Chondrocyte (in vitro differentiated cells): ENCODE measurements at regions not wholly inside any gene's neighbourhood (a gene's known extent, or its start where the extent isn't known, plus 50 kb on each side); places are given as distances from the start of the nearest gene placed in this dataset.

Experiments used
- DNase-seq: peaks from one replicate; pipeline ENCODE4 v3.0.0; 2021; ENCODE audit warnings: mixed read lengths, low spot score
- H3K27ac Mint-ChIP-seq: one replicate; pipeline ENCODE4 v1.8.0; 2021; ENCODE audit warnings: mild to moderate bottlenecking, moderate library complexity, mixed read lengths; ENCODE audit not compliant: unreplicated experiment
- H3K27me3 Mint-ChIP-seq: 2 replicates; pipeline ENCODE4 v1.8.0; 2021; ENCODE audit warnings: low read depth, mixed read lengths
- H3K36me3 Mint-ChIP-seq: 2 replicates; pipeline ENCODE4 v1.8.0; 2021; ENCODE audit warnings: low read depth, mixed read lengths
- H3K4me1 Mint-ChIP-seq: 2 replicates; pipeline ENCODE4 v1.8.0; 2021; ENCODE audit warnings: low read depth, mild to moderate bottlenecking, mixed read lengths
- H3K4me3 Mint-ChIP-seq: one replicate; pipeline ENCODE4 v1.8.0; 2021; ENCODE audit warnings: mild to moderate bottlenecking, moderate library complexity, mixed read lengths; ENCODE audit not compliant: unreplicated experiment
- H3K9me3 Mint-ChIP-seq: 2 replicates; pipeline ENCODE4 v1.8.0; 2021; ENCODE audit warnings: low read depth, mixed read lengths
- CTCF ChIP-seq: fragments of 200-600 bp; sonication (generic); IDR thresholded peaks from 2 replicates; pipeline ENCODE4 v1.5.0; 2021; ENCODE audit warnings: antibody characterized with exemption, mild to moderate bottlenecking, moderate library complexity

GRCh38 chr7:20894806-20895205 lies 108.1 kb upstream of the SP8 start:
- peaks cover 4% of the 10 kb centered on the region for H3K9me3 Mint-ChIP-seq
- H3K4me3 Mint-ChIP-seq = no peak overlapping the region
- H3K4me1 Mint-ChIP-seq = no peaks in the 10 kb centered on the region
- TF ChIP-seq CTCF = no peak
- H3K36me3 Mint-ChIP-seq = no peaks in the 10 kb centered on the region
- no peaks in the 10 kb centered on the region for H3K27me3 Mint-ChIP-seq
- no peak overlapping the region for H3K27ac Mint-ChIP-seq
- DNase-seq = no peak

- no peak for DNase-seq
- TF ChIP-seq CTCF = no peak
- H3K4me1 Mint-ChIP-seq = no peaks in the 10 kb centered on the region
- no peaks in the 10 kb centered on the region for H3K9me3 Mint-ChIP-seq
- no peak overlapping the region for H3K27ac Mint-ChIP-seq
- H3K4me3 Mint-ChIP-seq = no peak overlapping the region
- no peaks in the 10 kb centered on the region for H3K27me3 Mint-ChIP-seq
- no peaks in the 10 kb centered on the region for H3K36me3 Mint-ChIP-seq
Observed at GRCh38 chr7:20895563-20895962, 108.9 kb upstream of the SP8 start.

- Mint-ChIP-seq H3K27me3 (no peaks in the 10 kb centered on the region), H3K27ac (no peak overlapping the region), H3K36me3 (no peaks in the 10 kb centered on the region), H3K4me3 (no peak overlapping the region), H3K4me1 (no peaks in the 10 kb centered on the region), H3K9me3 (no peaks in the 10 kb centered on the region)
- DNase-seq = no peak
- TF ChIP-seq CTCF = no peak
Observed at GRCh38 chr7:20896996-20897395, 110.3 kb upstream of the SP8 start.

- Mint-ChIP-seq H3K9me3 (peaks cover 6% of the 10 kb centered on the region), H3K36me3 (no peaks in the 10 kb centered on the region), H3K27me3 (peaks cover 2% of the 10 kb centered on the region), H3K4me3 (no peak overlapping the region), H3K4me1 (no peaks in the 10 kb centered on the region), H3K27ac (no peak overlapping the region)
- TF ChIP-seq CTCF = no peak
- no peak for DNase-seq
Observed at GRCh38 chr7:20906801-20907453, 120.2 kb upstream of the SP8 start.

- H3K4me3 Mint-ChIP-seq = no peak overlapping the region
- no peaks in the 10 kb centered on the region for H3K4me1 Mint-ChIP-seq
- H3K36me3 Mint-ChIP-seq = no peaks in the 10 kb centered on the region
- H3K9me3 Mint-ChIP-seq = peaks cover 3% of the 10 kb centered on the region
- peaks cover 2% of the 10 kb centered on the region for H3K27me3 Mint-ChIP-seq
- no peak for TF ChIP-seq CTCF
- no peak for DNase-seq
- H3K27ac Mint-ChIP-seq = no peak overlapping the region
Observed at GRCh38 chr7:20911081-20911480, 124.4 kb upstream of the SP8 start.
